ENCODE measurements at regions not wholly inside any gene's neighbourhood (a gene's known extent, or its start where the extent isn't known, plus 50 kb on each side); places are given as distances from the start of the nearest gene placed in this dataset.

GRCh38 chr18:77708826-77709506 is 459.3 kb downstream of the GALR1 start:
- TF ChIP-seq FOXK2 (IDR thresholded peaks at IDR 0.05) = no peak
- no peak for TF ChIP-seq ZNF384 (IDR thresholded peaks at IDR 0.05)
- no peak for TF ChIP-seq PKNOX1 (IDR thresholded peaks at IDR 0.05)
- TF ChIP-seq ARNT (IDR thresholded peaks at IDR 0.05) = no peak
- no peak for TF ChIP-seq BHLHE40 (IDR thresholded peaks at IDR 0.05; ENCODE audit: borderline replicate concordance)
- no peak for TF ChIP-seq FOXA1 (IDR thresholded peaks at IDR 0.05)
- no peak for TF ChIP-seq SP1 (IDR thresholded peaks at IDR 0.05)
